WTC11 (cell line): ENCODE measurements at regions not wholly inside any gene's neighbourhood (a gene's known extent, or its start where the extent isn't known, plus 50 kb on each side); places are given as distances from the start of the nearest gene placed in this dataset.

Experiments
- ATAC-seq: fragments of 200-7000 bp; cut with Tn5 transposase; 2 replicates; pipeline ENCODE4 v1.10.0; 2021; ENCODE audit warnings: mild to moderate bottlenecking, moderate library complexity
- CTCF ChIA-PET: fragments of 300-600 bp; sonication (Branson Sonifier 250); formaldehyde crosslinking; loops from one replicate; lab custom pipeline; 2021; ENCODE audit warnings: antibody characterized with exemption; lab: Charles Lee
- POLR2A ChIA-PET: fragments of 350-600 bp; sonication (Branson Sonifier 250); formaldehyde crosslinking; loops from one replicate; lab custom pipeline; 2021; ENCODE audit warnings: antibody characterized with exemption; lab: Charles Lee
- DNase-seq: peaks from one replicate; pipeline ENCODE4 v3.0.0; 2021; ENCODE audit warnings: low spot score
- H3K27ac Mint-ChIP-seq: 2 replicates; pipeline ENCODE4 v1.8.0; 2021; ENCODE audit warnings: mixed read lengths
- H3K27me3 Mint-ChIP-seq: 2 replicates; pipeline ENCODE4 v1.8.0; 2021; ENCODE audit warnings: low read depth, mild to moderate bottlenecking, moderate library complexity, mixed read lengths
- H3K36me3 Mint-ChIP-seq: 2 replicates; pipeline ENCODE4 v1.8.0; 2021; ENCODE audit warnings: mixed read lengths
- H3K4me1 Mint-ChIP-seq: 2 replicates; pipeline ENCODE4 v1.8.0; 2022; ENCODE audit warnings: mixed read lengths
- H3K4me3 Mint-ChIP-seq: 2 replicates; pipeline ENCODE4 v1.8.0; 2021; ENCODE audit warnings: mild to moderate bottlenecking, moderate library complexity, mixed read lengths
- H3K9me3 Mint-ChIP-seq: 2 replicates; pipeline ENCODE4 v1.8.0; 2021; ENCODE audit warnings: mixed read lengths
- AFF4 ChIP-seq: sonication (generic); formaldehyde crosslinking; IDR thresholded peaks from 2 replicates; pipeline ENCODE4 v1.8.1; 2023; ENCODE audit warnings: mild to moderate bottlenecking, missing genetic modification reagents, borderline replicate concordance
- ATF6 ChIP-seq: sonication (generic); formaldehyde crosslinking; IDR thresholded peaks from 2 replicates; pipeline ENCODE4 v1.8.1; 2023; ENCODE audit warnings: mild to moderate bottlenecking, missing genetic modification reagents
- CBFB ChIP-seq: sonication (generic); formaldehyde crosslinking; IDR thresholded peaks from 2 replicates; pipeline ENCODE4 v1.8.1; 2022; ENCODE audit warnings: mild to moderate bottlenecking, low read depth, missing genetic modification reagents
- CDX4 ChIP-seq: fragments of 250-450 bp; sonication (Bioruptor Pico); IDR thresholded peaks from 2 replicates; pipeline ENCODE4 v1.9.0; 2021; ENCODE audit warnings: moderate library complexity, mild to moderate bottlenecking, inconsistent platforms, borderline replicate concordance
- CREM ChIP-seq: sonication (generic); formaldehyde crosslinking; IDR thresholded peaks from 2 replicates; pipeline ENCODE4 v1.8.1; 2022; ENCODE audit warnings: mild to moderate bottlenecking, missing genetic modification reagents, moderate library complexity
- E2F4 ChIP-seq: sonication (generic); formaldehyde crosslinking; IDR thresholded peaks from 2 replicates; pipeline ENCODE4 v1.8.1; 2022; ENCODE audit warnings: low read depth, mild to moderate bottlenecking, moderate library complexity, missing genetic modification reagents, borderline replicate concordance
- ELF4 ChIP-seq: sonication (generic); formaldehyde crosslinking; IDR thresholded peaks from 2 replicates; pipeline ENCODE4 v1.8.1; 2022; ENCODE audit warnings: low read depth, mild to moderate bottlenecking, moderate library complexity, missing genetic modification reagents
- EMX1 ChIP-seq: fragments of 250-450 bp; sonication (Bioruptor Pico); IDR thresholded peaks from 2 replicates; pipeline ENCODE4 v1.8.0; 2021; ENCODE audit warnings: mild to moderate bottlenecking
- FOXP1 ChIP-seq: sonication (generic); formaldehyde crosslinking; IDR thresholded peaks from 2 replicates; pipeline ENCODE4 v1.8.0; 2022; ENCODE audit warnings: missing genetic modification reagents, mild to moderate bottlenecking, moderate library complexity, borderline replicate concordance
- NR2C2 ChIP-seq: sonication (generic); formaldehyde crosslinking; IDR thresholded peaks from 2 replicates; pipeline ENCODE4 v1.8.0; 2022; ENCODE audit warnings: mild to moderate bottlenecking, missing genetic modification reagents
- OVOL2 ChIP-seq: fragments of 250-450 bp; sonication (Bioruptor Pico); IDR thresholded peaks from 2 replicates; pipeline ENCODE4 v1.9.0; 2021; ENCODE audit warnings: mild to moderate bottlenecking, borderline replicate concordance
- STAT6 ChIP-seq: sonication (generic); formaldehyde crosslinking; conservative IDR thresholded peaks from 2 replicates; pipeline ENCODE4 v1.8.1; 2023; ENCODE audit warnings: mild to moderate bottlenecking, low read depth, missing genetic modification reagents, moderate library complexity
- TEAD1 ChIP-seq: sonication (generic); formaldehyde crosslinking; IDR thresholded peaks from 2 replicates; pipeline ENCODE4 v1.8.0; 2022; ENCODE audit warnings: mild to moderate bottlenecking, missing genetic modification reagents
- ZBTB43 ChIP-seq: sonication (generic); formaldehyde crosslinking; IDR thresholded peaks from 2 replicates; pipeline ENCODE4 v1.8.1; 2023; ENCODE audit warnings: mild to moderate bottlenecking, missing genetic modification reagents
- ZNF532 ChIP-seq: fragments of 250-450 bp; sonication (Bioruptor Pico); IDR thresholded peaks from 2 replicates; pipeline ENCODE4 v1.9.0; 2021; ENCODE audit warnings: mild to moderate bottlenecking, borderline replicate concordance
- ZNF671 ChIP-seq: fragments of 250-450 bp; sonication (Bioruptor Pico); IDR thresholded peaks from 2 replicates; pipeline ENCODE4 v1.8.0; 2021; ENCODE audit warnings: mild to moderate bottlenecking
- ZSCAN18 ChIP-seq: fragments of 250-450 bp; sonication (Bioruptor Pico); IDR thresholded peaks from 2 replicates; pipeline ENCODE4 v2.1.2; 2022; ENCODE audit warnings: mild to moderate bottlenecking, moderate library complexity

- TF ChIP-seq AFF4 (CRISPR knock-in tag) (no peak), CREM (CRISPR knock-in tag) (no peak), ZNF532 (no peak), OVOL2 (no peak), ZBTB43 (CRISPR knock-in tag) (no peak), TEAD1 (CRISPR knock-in tag) (no peak), ZSCAN18 (no peak), EMX1 (CRISPR knock-in tag) (no peak), E2F4 (CRISPR knock-in tag) (no peak)
Observed at GRCh38 chr18:39031647-39032046, 1466.0 kb upstream of the CELF4 start (continued).

GRCh38 chr18:39030124-39030655, 1464.6 kb upstream of the CELF4 start:
- CTCF ChIA-PET = no interaction called here
- ATAC-seq = no peak

More at GRCh38 chr18:39030124-39030655, 1464.6 kb upstream of the CELF4 start:
- Mint-ChIP-seq H3K9me3 (no peaks in the 10 kb centered on the region), H3K4me1 (no peaks in the 10 kb centered on the region), H3K36me3 (no peaks in the 10 kb centered on the region), H3K27ac (no peak overlapping the region), H3K27me3 (no peaks in the 10 kb centered on the region; the same call in 1 of the 2 replicates)
- POLR2A ChIA-PET = no interaction called here
- DNase-seq = no peak
- no peak for TF ChIP-seq ELF4
- TF ChIP-seq NR2C2 (CRISPR knock-in tag) = no peak
- no peak for TF ChIP-seq CDX4 (CRISPR knock-in tag)
- no peak for TF ChIP-seq FOXP1 (CRISPR knock-in tag)
- no peak for TF ChIP-seq STAT6 (CRISPR knock-in tag)
- TF ChIP-seq CBFB (CRISPR knock-in tag) = no peak
- TF ChIP-seq ATF6 = no peak
- no peak for TF ChIP-seq ZNF671
- TF ChIP-seq, all 79 proteins: peak for 0
- no peak overlapping the region for H3K4me3 Mint-ChIP-seq
